Neural progenitor cell (in vitro differentiated cells): ENCODE measurements at regions not wholly inside any gene's neighbourhood (a gene's known extent, or its start where the extent isn't known, plus 50 kb on each side); places are given as distances from the start of the nearest gene placed in this dataset.

Source experiments
- DNase-seq: peaks from one replicate; pipeline ENCODE4 v3.0.0-alpha.2; 2016; ENCODE audit warnings: low spot score
- H2AFZ ChIP-seq: fragments of 200-600 bp; sonication (generic); replicated peaks from 2 replicates; pipeline ENCODE4 v1.6.1; 2016; ENCODE audit warnings: antibody characterized with exemption
- H3F3A ChIP-seq: fragments of 200-600 bp; sonication (generic); 2 replicates; pipeline ENCODE4 v1.6.1; 2016; ENCODE audit warnings: antibody characterized with exemption, low read depth
- H3K27ac ChIP-seq: fragments of 200-600 bp; sonication (generic); 2 replicates; pipeline ENCODE4 v1.5.1; 2016; ENCODE audit warnings: mild to moderate bottlenecking
- H3K27me3 ChIP-seq: fragments of 200-600 bp; sonication (generic); 2 replicates; pipeline ENCODE4 v1.6.1; 2016; ENCODE audit warnings: mild to moderate bottlenecking, moderate library complexity
- H3K36me3 ChIP-seq: fragments of 200-600 bp; sonication (generic); 2 replicates; pipeline ENCODE4 v1.5.1; 2016
- H3K4me1 ChIP-seq: fragments of 200-600 bp; sonication (generic); 2 replicates; pipeline ENCODE4 v1.6.1; 2016; ENCODE audit warnings: mixed run types
- H3K4me2 ChIP-seq: fragments of 200-600 bp; sonication (generic); 2 replicates; pipeline ENCODE4 v1.6.1; 2016
- H3K4me3 ChIP-seq: fragments of 200-600 bp; sonication (generic); 2 replicates; pipeline ENCODE4 v1.5.1; 2016
- H3K79me2 ChIP-seq: fragments of 200-600 bp; sonication (generic); 2 replicates; pipeline ENCODE4 v1.6.1; 2016; ENCODE audit warnings: low read depth
- H3K9ac ChIP-seq: fragments of 200-600 bp; sonication (generic); 2 replicates; pipeline ENCODE4 v1.6.1; 2016
- H3K9me3 ChIP-seq: fragments of 200-600 bp; sonication (generic); 2 replicates; pipeline ENCODE4 v1.5.1; 2016; ENCODE audit warnings: low read depth
- H4K20me1 ChIP-seq: fragments of 200-600 bp; sonication (generic); 2 replicates; pipeline ENCODE4 v1.6.1; 2016; ENCODE audit warnings: low read depth
- H3K27ac Mint-ChIP-seq: 3 replicates; pipeline ENCODE4 v1.8.0; 2021; ENCODE audit warnings: mixed read lengths
- H3K27me3 Mint-ChIP-seq: 2 replicates; pipeline ENCODE4 v1.8.0; 2022; ENCODE audit warnings: low read depth, mild to moderate bottlenecking, inconsistent platforms, moderate library complexity, mixed read lengths; ENCODE audit not compliant: insufficient read depth
- H3K36me3 Mint-ChIP-seq: 3 replicates; pipeline ENCODE4 v1.8.0; 2021; ENCODE audit warnings: mixed read lengths
- H3K4me1 Mint-ChIP-seq: 3 replicates; pipeline ENCODE4 v1.8.0; 2021; ENCODE audit warnings: mixed read lengths
- H3K4me3 Mint-ChIP-seq: 3 replicates; pipeline ENCODE4 v1.8.0; 2021; ENCODE audit warnings: mild to moderate bottlenecking, moderate library complexity, mixed read lengths
- H3K9me3 Mint-ChIP-seq: 3 replicates; pipeline ENCODE4 v1.8.0; 2020; ENCODE audit warnings: mixed read lengths
- EZH2 ChIP-seq: fragments of 200-600 bp; sonication (generic); IDR thresholded peaks from 2 replicates; pipeline ENCODE4 v1.6.1; 2017; ENCODE audit warnings: antibody characterized with exemption, mild to moderate bottlenecking, moderate library complexity
- EZH2phosphoT487 ChIP-seq: fragments of 200-600 bp; sonication (generic); IDR thresholded peaks from 2 replicates; pipeline ENCODE4 v1.6.1; 2017; ENCODE audit warnings: antibody characterized with exemption
- TF ChIP-seq, protein P1 (sequence below): fragments of 200-600 bp; sonication (generic); IDR thresholded peaks from 2 replicates; pipeline ENCODE4 v1.5.1; 2017; ENCODE audit warnings: antibody characterized with exemption, mild to moderate bottlenecking

DNA sequence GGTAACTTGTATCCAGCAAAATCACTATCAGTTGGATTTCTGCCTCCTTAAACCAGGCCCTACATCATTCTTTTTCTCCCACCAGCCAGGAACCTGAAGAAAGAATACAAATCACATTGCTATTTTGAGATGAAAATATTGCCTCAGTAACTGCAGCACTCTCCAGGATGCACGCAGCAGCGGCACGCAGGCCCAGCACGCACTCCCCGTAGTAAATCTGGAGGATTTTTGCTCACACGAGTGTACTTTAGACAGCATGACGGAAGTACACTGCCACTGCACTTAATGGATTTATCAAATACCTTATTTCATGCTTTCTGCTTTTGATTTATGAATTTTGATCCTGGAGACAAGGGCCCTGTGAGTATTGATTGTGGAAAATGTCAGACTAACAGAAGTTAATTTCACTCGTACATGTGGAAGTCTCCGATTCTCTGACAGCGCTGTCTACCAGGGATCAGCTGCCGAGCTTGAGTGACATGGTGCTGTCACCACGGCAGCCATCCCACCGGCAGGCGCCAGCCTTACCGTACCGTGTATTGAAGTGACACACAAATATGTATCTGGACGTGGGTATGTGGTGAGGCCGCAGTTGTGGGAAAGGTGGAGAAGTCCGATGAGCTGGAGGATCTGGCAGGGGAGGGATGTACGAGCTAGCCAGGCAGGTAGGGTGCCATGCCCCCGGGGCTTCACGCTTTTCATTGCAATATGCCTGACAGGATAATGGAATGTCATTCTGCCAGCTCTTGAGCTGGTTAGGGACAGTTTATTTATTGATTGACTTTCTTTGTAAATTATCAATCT is 863.7 kb downstream of the GALR1 start:
- peaks cover 5% of the 10 kb centered on the region for H3K27me3 Mint-ChIP-seq
- TF ChIP-seq EZH2 (no peak), EZH2phosphoT487 (no peak)
- TF ChIP-seq, protein P1, sequence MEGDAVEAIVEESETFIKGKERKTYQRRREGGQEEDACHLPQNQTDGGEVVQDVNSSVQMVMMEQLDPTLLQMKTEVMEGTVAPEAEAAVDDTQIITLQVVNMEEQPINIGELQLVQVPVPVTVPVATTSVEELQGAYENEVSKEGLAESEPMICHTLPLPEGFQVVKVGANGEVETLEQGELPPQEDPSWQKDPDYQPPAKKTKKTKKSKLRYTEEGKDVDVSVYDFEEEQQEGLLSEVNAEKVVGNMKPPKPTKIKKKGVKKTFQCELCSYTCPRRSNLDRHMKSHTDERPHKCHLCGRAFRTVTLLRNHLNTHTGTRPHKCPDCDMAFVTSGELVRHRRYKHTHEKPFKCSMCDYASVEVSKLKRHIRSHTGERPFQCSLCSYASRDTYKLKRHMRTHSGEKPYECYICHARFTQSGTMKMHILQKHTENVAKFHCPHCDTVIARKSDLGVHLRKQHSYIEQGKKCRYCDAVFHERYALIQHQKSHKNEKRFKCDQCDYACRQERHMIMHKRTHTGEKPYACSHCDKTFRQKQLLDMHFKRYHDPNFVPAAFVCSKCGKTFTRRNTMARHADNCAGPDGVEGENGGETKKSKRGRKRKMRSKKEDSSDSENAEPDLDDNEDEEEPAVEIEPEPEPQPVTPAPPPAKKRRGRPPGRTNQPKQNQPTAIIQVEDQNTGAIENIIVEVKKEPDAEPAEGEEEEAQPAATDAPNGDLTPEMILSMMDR = no peak
- Histone ChIP-seq H3K9ac (no peak overlapping the region), H3K27ac (no peak overlapping the region), H3K4me1 (no peaks in the 10 kb centered on the region), H3K79me2 (no peaks in the 10 kb centered on the region), H3K4me2 (no peak overlapping the region), H3K36me3 (no peaks in the 10 kb centered on the region), H2AFZ (no peak overlapping the region), H3F3A (no peaks in the 10 kb centered on the region), H3K9me3 (no peaks in the 10 kb centered on the region), H3K4me3 (no peak overlapping the region), H4K20me1 (no peaks in the 10 kb centered on the region), H3K27me3 (no peaks in the 10 kb centered on the region)
- H3K36me3 Mint-ChIP-seq = no peaks in the 10 kb centered on the region
- H3K4me1 Mint-ChIP-seq = peaks cover 6% of the 10 kb centered on the region
- no peak overlapping the region for H3K4me3 Mint-ChIP-seq
- no peaks in the 10 kb centered on the region for H3K9me3 Mint-ChIP-seq
- H3K27ac Mint-ChIP-seq = no peak overlapping the region
- DNase-seq = no peak

DNA sequence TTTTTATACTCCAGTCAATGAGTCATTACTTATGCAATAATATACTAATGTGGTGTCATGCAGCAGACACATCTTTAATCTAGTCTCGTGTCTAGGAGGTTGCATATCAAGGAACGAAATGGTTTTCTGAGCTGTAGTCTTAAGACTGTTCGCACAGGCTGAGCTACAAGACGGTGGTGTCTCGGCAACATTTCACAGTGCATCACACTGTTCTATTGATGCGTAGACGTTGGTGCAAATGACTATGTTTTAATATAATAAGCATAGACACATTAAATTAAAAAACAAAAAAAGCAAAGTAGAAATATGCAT is 864.2 kb downstream of the GALR1 start:
- Histone ChIP-seq H3K9ac (no peak overlapping the region), H4K20me1 (no peaks in the 10 kb centered on the region), H3F3A (no peaks in the 10 kb centered on the region), H3K4me3 (no peak overlapping the region), H3K36me3 (no peaks in the 10 kb centered on the region), H3K9me3 (no peaks in the 10 kb centered on the region), H3K79me2 (no peaks in the 10 kb centered on the region), H3K27ac (no peak overlapping the region), H2AFZ (no peak overlapping the region), H3K4me2 (no peak overlapping the region), H3K27me3 (no peaks in the 10 kb centered on the region), H3K4me1 (no peaks in the 10 kb centered on the region)
- DNase-seq = no peak
- peaks cover 5% of the 10 kb centered on the region for H3K27me3 Mint-ChIP-seq
- no peaks in the 10 kb centered on the region for H3K36me3 Mint-ChIP-seq
- TF ChIP-seq EZH2phosphoT487 (no peak), EZH2 (no peak)
- TF ChIP-seq, protein P1 = no peak
- H3K4me1 Mint-ChIP-seq = peaks cover 6% of the 10 kb centered on the region
- no peaks in the 10 kb centered on the region for H3K9me3 Mint-ChIP-seq
- no peak overlapping the region for H3K4me3 Mint-ChIP-seq
- H3K27ac Mint-ChIP-seq = no peak overlapping the region

DNA sequence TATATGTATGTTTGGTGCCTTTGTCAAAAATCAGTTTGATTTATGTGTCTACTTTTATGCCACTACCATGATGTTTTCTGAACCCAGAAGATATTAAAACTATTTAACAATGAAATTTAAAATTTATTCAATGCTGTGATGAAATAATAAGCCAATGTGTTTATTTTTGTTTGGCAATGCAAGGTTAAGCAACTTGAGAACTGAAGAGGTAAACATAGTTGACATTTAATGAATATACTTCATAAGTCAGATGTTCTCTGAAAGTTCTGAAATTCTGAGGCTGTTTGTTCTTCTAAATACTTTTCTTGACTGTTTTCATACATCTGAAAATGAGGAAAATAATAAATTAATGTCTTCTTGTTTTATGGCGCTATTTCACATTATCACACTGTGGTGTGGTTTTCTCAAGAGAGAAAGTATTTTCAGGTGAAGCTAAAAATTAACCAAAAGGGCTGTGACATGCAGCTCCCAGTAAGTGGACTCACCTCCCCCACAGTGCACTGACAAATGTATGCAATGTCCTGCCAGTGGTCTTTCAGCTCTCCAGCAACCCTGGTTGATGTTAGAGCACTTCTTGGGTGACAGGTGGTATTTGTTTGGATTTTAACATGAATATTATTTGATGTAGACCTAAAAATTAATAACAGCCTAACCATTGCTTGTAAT is 863.6 kb upstream of the SALL3 start:
- Histone ChIP-seq H3K27ac (no peak overlapping the region), H3K79me2 (no peaks in the 10 kb centered on the region), H3K4me1 (no peaks in the 10 kb centered on the region), H3K9ac (no peak overlapping the region), H3K9me3 (no peaks in the 10 kb centered on the region), H3K27me3 (no peaks in the 10 kb centered on the region), H2AFZ (no peak overlapping the region), H3K36me3 (no peaks in the 10 kb centered on the region), H3F3A (no peaks in the 10 kb centered on the region), H4K20me1 (no peaks in the 10 kb centered on the region), H3K4me2 (no peak overlapping the region), H3K4me3 (no peak overlapping the region)
- H3K9me3 Mint-ChIP-seq = peaks cover 4% of the 10 kb centered on the region
- no peak overlapping the region for H3K27ac Mint-ChIP-seq
- no peak for DNase-seq
- H3K4me1 Mint-ChIP-seq = peaks cover 6% of the 10 kb centered on the region
- no peak overlapping the region for H3K4me3 Mint-ChIP-seq
- peaks cover 5% of the 10 kb centered on the region for H3K27me3 Mint-ChIP-seq
- TF ChIP-seq, protein P1 = no peak
- TF ChIP-seq EZH2phosphoT487 (no peak), EZH2 (no peak)
- H3K36me3 Mint-ChIP-seq = no peaks in the 10 kb centered on the region
